GM21737 (cell line): ENCODE measurements at regions not wholly inside any gene's neighbourhood (a gene's known extent, or its start where the extent isn't known, plus 50 kb on each side); places are given as distances from the start of the nearest gene placed in this dataset.
"Not testable (repeated sequence)": the region's sequence is repeated elsewhere in the genome, so short reads cannot be mapped to it uniquely, and the experiment has no call there.

ENCODE experiments used
- ATAC-seq: cut with Tn5 transposase; IDR thresholded peaks from one replicate; pipeline ENCODE4 v1.9.1; 2021; ENCODE audit warnings: mild to moderate bottlenecking, moderate library complexity; ENCODE audit not compliant: unreplicated experiment

- no peak for ATAC-seq
Observed at GRCh38 chr11:80748207-80748925, 1307.5 kb upstream of the TENM4 start.

GRCh38 chr11:80746300-80746699 lies 1305.5 kb upstream of the TENM4 start:
- no peak for ATAC-seq

GRCh38 chr11:80745416-80745815 lies 1304.6 kb upstream of the TENM4 start:
- ATAC-seq = no peak

- no peak for ATAC-seq
Observed at GRCh38 chr11:80733790-80734189, 1293.0 kb upstream of the TENM4 start.

GRCh38 chr11:80733361-80733760 lies 1292.5 kb upstream of the TENM4 start:
- ATAC-seq = no peak

GRCh38 chr11:80727315-80727714 lies 1286.5 kb upstream of the TENM4 start:
- ATAC-seq = no peak

- ATAC-seq = no peak
Observed at GRCh38 chr11:80726236-80726635, 1285.4 kb upstream of the TENM4 start.

- ATAC-seq = no peak
Observed at GRCh38 chr11:80724366-80724765, 1283.5 kb upstream of the TENM4 start.

- no peak for ATAC-seq
Observed at GRCh38 chr11:80722629-80723028, 1281.8 kb upstream of the TENM4 start.

- ATAC-seq = no peak
Observed at GRCh38 chr11:80720295-80720694, 1279.5 kb upstream of the TENM4 start.

- no peak for ATAC-seq
Observed at GRCh38 chr11:80719292-80719646, 1278.4 kb upstream of the TENM4 start.

- no peak for ATAC-seq
Observed at GRCh38 chr11:80718611-80719291, 1277.9 kb upstream of the TENM4 start.

- no peak for ATAC-seq
Observed at GRCh38 chr11:80702264-80702663, 1261.4 kb upstream of the TENM4 start.

- no peak for ATAC-seq
Observed at GRCh38 chr11:80700386-80700785, 1259.6 kb upstream of the TENM4 start.

GRCh38 chr11:80699406-80700177 lies 1258.8 kb upstream of the TENM4 start:
- not testable (repeated sequence) for ATAC-seq

GRCh38 chr11:80698637-80699036 lies 1257.8 kb upstream of the TENM4 start:
- no peak for ATAC-seq

- ATAC-seq = no peak
Observed at GRCh38 chr11:80694385-80694784, 1253.6 kb upstream of the TENM4 start.

GRCh38 chr11:80687941-80688340 lies 1247.1 kb upstream of the TENM4 start:
- ATAC-seq = no peak

GRCh38 chr11:80686889-80687288 lies 1246.1 kb upstream of the TENM4 start:
- no peak for ATAC-seq

GRCh38 chr11:80673566-80673965 lies 1232.7 kb upstream of the TENM4 start:
- ATAC-seq = no peak

- no peak for ATAC-seq
Observed at GRCh38 chr11:80669620-80670019, 1228.8 kb upstream of the TENM4 start.

- no peak for ATAC-seq
Observed at GRCh38 chr11:80668039-80668438, 1227.2 kb upstream of the TENM4 start.
